HUES64 (cell line): ENCODE measurements at regions not wholly inside any gene's neighbourhood (a gene's known extent, or its start where the extent isn't known, plus 50 kb on each side); places are given as distances from the start of the nearest gene placed in this dataset.
"Not testable (repeated sequence)": the region's sequence is repeated elsewhere in the genome, so short reads cannot be mapped to it uniquely, and the experiment has no call there.

Experiments used
- H3K27ac ChIP-seq: 2 replicates; pipeline ENCODE4 v1.7.0; 2013; ENCODE audit warnings: low read depth, low read length, inconsistent platforms
- H3K27me3 ChIP-seq: 2 replicates; pipeline ENCODE4 v1.6.1; 2013; ENCODE audit warnings: mild to moderate bottlenecking, low read length; ENCODE audit not compliant: insufficient read depth
- H3K36me3 ChIP-seq: 2 replicates; pipeline ENCODE4 v1.6.1; 2013; ENCODE audit warnings: mild to moderate bottlenecking, low read length; ENCODE audit not compliant: insufficient read depth
- H3K4me1 ChIP-seq: 2 replicates; pipeline ENCODE4 v1.6.1; 2013; ENCODE audit warnings: mild to moderate bottlenecking, low read length, moderate library complexity; ENCODE audit not compliant: insufficient read depth
- H3K4me3 ChIP-seq: 2 replicates; pipeline ENCODE4 v1.5.1; 2013; ENCODE audit warnings: mild to moderate bottlenecking, low read length, moderate library complexity
- H3K9ac ChIP-seq: 2 replicates; pipeline ENCODE4 v1.6.1; 2013; ENCODE audit warnings: mild to moderate bottlenecking, low read depth, low read length
- H3K9me3 ChIP-seq: 2 replicates; pipeline ENCODE4 v1.6.1; 2013; ENCODE audit warnings: low read depth, low read length; ENCODE audit not compliant: insufficient read depth
- WGBS: fragments of 150-250, 120-280 bp; methylation state at CpG from one replicate; pipeline ENCODE4 v1.1.7; 2013; ENCODE audit warnings: missing lambda C conversion rate; 5-methylcytosine and 5-hydroxymethylcytosine counted together

GRCh38 chr4:27791640-27792039 is 931.0 kb downstream of the STIM2 start:
- no peaks in the 10 kb centered on the region for H3K4me1 ChIP-seq
- H3K27me3 ChIP-seq = no peaks in the 10 kb centered on the region
- H3K9ac ChIP-seq = no peak overlapping the region
- 96% methylated on average over 4 of the region's 4 CpGs for WGBS
- no peaks in the 10 kb centered on the region for H3K36me3 ChIP-seq
- no peak overlapping the region for H3K27ac ChIP-seq
- H3K4me3 ChIP-seq = no peak overlapping the region
- no peaks in the 10 kb centered on the region for H3K9me3 ChIP-seq

- Histone ChIP-seq H3K4me1 (no peaks in the 10 kb centered on the region), H3K36me3 (no peaks in the 10 kb centered on the region), H3K9me3 (no peaks in the 10 kb centered on the region), H3K27ac (no peak overlapping the region), H3K9ac (no peak overlapping the region), H3K4me3 (no peak overlapping the region), H3K27me3 (no peaks in the 10 kb centered on the region)
- WGBS = 92% methylated on average over 3 of the region's 3 CpGs
Observed at GRCh38 chr4:27807207-27807606, 946.6 kb downstream of the STIM2 start.

DNA sequence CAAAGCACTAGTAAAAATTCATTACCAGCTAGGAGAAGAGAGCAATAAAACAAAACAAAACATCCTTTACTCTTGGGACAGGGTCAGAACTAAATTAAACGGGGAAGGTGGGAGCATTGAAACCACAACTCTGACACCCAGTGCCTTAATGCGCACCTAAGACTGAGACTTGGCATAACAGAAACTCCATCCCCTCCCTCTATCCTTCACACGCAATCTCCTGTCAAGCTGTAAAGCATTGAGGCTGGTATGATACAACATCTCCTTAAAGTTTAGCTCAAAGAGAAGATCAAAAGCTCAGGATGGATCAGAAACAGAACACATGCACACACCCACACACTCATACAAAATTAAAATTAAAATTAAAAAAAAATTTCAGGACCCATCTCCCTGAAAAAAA is 951.3 kb downstream of the STIM2 start:
- Histone ChIP-seq H3K36me3 (no peaks in the 10 kb centered on the region), H3K27ac (no peak overlapping the region), H3K4me3 (no peak overlapping the region), H3K9ac (no peak overlapping the region), H3K4me1 (no peaks in the 10 kb centered on the region), H3K27me3 (no peaks in the 10 kb centered on the region), H3K9me3 (peaks cover 2% of the 10 kb centered on the region; the same call in 1 of the 2 replicates)
- 94% methylated on average over 3 of the region's 3 CpGs for WGBS

DNA sequence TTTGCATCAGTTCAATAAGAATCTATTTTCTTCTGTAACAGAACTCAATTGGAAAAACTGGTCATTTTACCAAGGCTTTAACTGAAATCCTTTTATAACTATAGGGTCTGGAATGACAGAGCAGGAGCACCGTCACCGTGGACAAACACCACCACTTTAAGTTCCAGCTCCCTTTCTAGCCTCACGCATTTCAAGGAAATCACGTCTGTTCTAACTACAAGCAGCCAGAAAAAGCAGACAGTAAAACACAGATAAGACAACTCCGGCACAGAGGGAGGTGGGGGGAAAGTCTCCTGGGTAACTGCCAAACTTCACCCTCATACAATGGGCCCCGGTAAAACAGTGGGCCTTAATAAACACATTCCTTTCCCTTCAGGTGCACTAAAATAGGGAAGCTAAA is 952.6 kb downstream of the STIM2 start:
- 88% methylated on average over 6 of the region's 6 CpGs for WGBS
- H3K27ac ChIP-seq, H3K27me3 ChIP-seq, H3K36me3 ChIP-seq, H3K9ac ChIP-seq, H3K4me1 ChIP-seq, H3K4me3 ChIP-seq: not testable (repeated sequence)
- H3K9me3 ChIP-seq = peaks cover 14% of the 10 kb centered on the region

GRCh38 chr4:27813699-27814425 is 953.2 kb downstream of the STIM2 start:
- H3K4me1 ChIP-seq, H3K9ac ChIP-seq, H3K36me3 ChIP-seq, H3K27me3 ChIP-seq, H3K27ac ChIP-seq, H3K4me3 ChIP-seq: not testable (repeated sequence)
- 94% methylated on average over 18 of the region's 18 CpGs for WGBS
- peaks cover 21% of the 10 kb centered on the region for H3K9me3 ChIP-seq

- no peak overlapping the region for H3K4me3 ChIP-seq
- no peaks in the 10 kb centered on the region for H3K4me1 ChIP-seq
- H3K9me3 ChIP-seq = peaks cover 21% of the 10 kb centered on the region
- no peak overlapping the region for H3K27ac ChIP-seq
- H3K36me3 ChIP-seq = no peaks in the 10 kb centered on the region
- H3K27me3 ChIP-seq = no peaks in the 10 kb centered on the region
- H3K9ac ChIP-seq = no peak overlapping the region
- WGBS = 85% methylated on average over 2 of the region's 2 CpGs
Observed at GRCh38 chr4:27819246-27819645, 958.6 kb downstream of the STIM2 start.

- Histone ChIP-seq H3K36me3 (no peaks in the 10 kb centered on the region), H3K4me3 (no peak overlapping the region), H3K9ac (no peak overlapping the region), H3K4me1 (peaks cover 3% of the 10 kb centered on the region; the same call in 1 of the 2 replicates), H3K9me3 (no peaks in the 10 kb centered on the region), H3K27me3 (no peaks in the 10 kb centered on the region), H3K27ac (no peak overlapping the region)
- WGBS = 78% methylated on average over 1 of the region's 1 CpG
Observed at GRCh38 chr4:27828843-27829242, 968.2 kb downstream of the STIM2 start.

DNA sequence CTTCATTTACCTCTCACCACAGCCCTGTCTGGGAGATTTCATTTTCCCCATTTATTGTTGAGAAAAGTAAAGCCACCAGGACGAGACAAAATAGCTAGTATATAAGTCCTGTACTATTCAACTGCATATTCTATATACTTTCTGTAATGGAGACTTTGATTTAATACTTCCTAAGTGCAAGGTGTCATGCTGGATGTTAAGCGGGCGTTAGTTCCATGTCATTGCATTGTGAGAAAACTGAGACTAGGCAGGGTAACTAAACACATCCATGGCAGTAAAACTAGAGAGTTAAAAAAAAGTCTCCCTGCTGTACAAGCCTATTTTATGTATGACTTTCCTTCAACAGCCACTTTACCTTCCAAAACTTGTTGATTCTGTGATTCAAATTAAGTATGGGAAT is 969.6 kb downstream of the STIM2 start:
- WGBS = 100% methylated on average over 2 of the region's 3 CpGs
- H3K27ac ChIP-seq = no peak overlapping the region
- peaks cover 3% of the 10 kb centered on the region; the same call in 1 of the 2 replicates for H3K4me1 ChIP-seq
- no peak overlapping the region for H3K9ac ChIP-seq
- H3K4me3 ChIP-seq = no peak overlapping the region
- no peaks in the 10 kb centered on the region for H3K36me3 ChIP-seq
- H3K27me3 ChIP-seq = no peaks in the 10 kb centered on the region
- no peaks in the 10 kb centered on the region for H3K9me3 ChIP-seq

GRCh38 chr4:27835851-27836250 is 975.2 kb downstream of the STIM2 start:
- 90% methylated on average over 1 of the region's 1 CpG for WGBS
- no peaks in the 10 kb centered on the region for H3K27me3 ChIP-seq

GRCh38 chr4:27836523-27836922 is 975.9 kb downstream of the STIM2 start:
- Histone ChIP-seq H3K27ac (no peak overlapping the region), H3K4me3 (no peak overlapping the region), H3K27me3 (no peaks in the 10 kb centered on the region), H3K36me3 (no peaks in the 10 kb centered on the region), H3K9me3 (no peaks in the 10 kb centered on the region), H3K9ac (no peak overlapping the region), H3K4me1 (no peaks in the 10 kb centered on the region)
- WGBS = 96% methylated on average over 4 of the region's 4 CpGs

More at GRCh38 chr4:27835851-27836250, 975.2 kb downstream of the STIM2 start:
- Histone ChIP-seq H3K36me3 (no peaks in the 10 kb centered on the region), H3K9ac (no peak overlapping the region), H3K27ac (no peak overlapping the region), H3K9me3 (no peaks in the 10 kb centered on the region), H3K4me1 (no peaks in the 10 kb centered on the region), H3K4me3 (no peak overlapping the region)

DNA sequence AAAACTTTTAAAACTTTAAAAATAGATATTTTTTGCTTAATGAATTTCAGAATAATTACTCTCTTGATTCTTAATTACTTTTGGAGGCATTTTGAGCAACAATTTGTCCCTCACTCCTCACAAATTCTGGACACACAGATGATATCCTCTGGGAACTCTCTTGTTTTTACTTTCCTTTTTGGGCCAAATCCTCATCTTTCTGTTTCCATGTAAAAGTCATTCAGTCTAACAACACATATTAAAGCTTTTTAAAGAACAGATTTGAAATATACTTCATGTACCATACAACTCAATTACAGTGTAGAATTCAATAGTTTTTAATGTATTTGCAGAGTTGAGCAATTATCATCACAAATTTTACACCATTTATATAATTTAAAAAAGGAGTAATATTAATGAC is 983.1 kb downstream of the STIM2 start:
- no peaks in the 10 kb centered on the region for H3K4me1 ChIP-seq
- H3K36me3 ChIP-seq = no peaks in the 10 kb centered on the region
- no peak overlapping the region for H3K4me3 ChIP-seq
- H3K27me3 ChIP-seq = no peaks in the 10 kb centered on the region
- no peaks in the 10 kb centered on the region for H3K9me3 ChIP-seq
- no peak overlapping the region for H3K9ac ChIP-seq
- no peak overlapping the region for H3K27ac ChIP-seq

- no peaks in the 10 kb centered on the region for H3K27me3 ChIP-seq
- no peaks in the 10 kb centered on the region for H3K36me3 ChIP-seq
- H3K4me3 ChIP-seq = no peak overlapping the region
- no peaks in the 10 kb centered on the region for H3K4me1 ChIP-seq
- H3K9me3 ChIP-seq = no peaks in the 10 kb centered on the region
- WGBS = 100% methylated on average over 2 of the region's 2 CpGs
- H3K27ac ChIP-seq = no peak overlapping the region
- H3K9ac ChIP-seq = no peak overlapping the region
Observed at GRCh38 chr4:27844376-27844775, 983.7 kb downstream of the STIM2 start.
